ENCODE measurements at regions not wholly inside any gene's neighbourhood (a gene's known extent, or its start where the extent isn't known, plus 50 kb on each side); places are given as distances from the start of the nearest gene placed in this dataset.

- no peak for TF ChIP-seq E2F1 (CRISPR knock-in tag; IDR thresholded peaks at IDR 0.05)
- no peak for TF ChIP-seq ARID4B (CRISPR knock-in tag; IDR thresholded peaks at IDR 0.05; ENCODE audit: borderline replicate concordance)
- TF ChIP-seq, protein P1, sequence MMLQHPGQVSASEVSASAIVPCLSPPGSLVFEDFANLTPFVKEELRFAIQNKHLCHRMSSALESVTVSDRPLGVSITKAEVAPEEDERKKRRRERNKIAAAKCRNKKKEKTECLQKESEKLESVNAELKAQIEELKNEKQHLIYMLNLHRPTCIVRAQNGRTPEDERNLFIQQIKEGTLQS (CRISPR knock-in tag; conservative IDR thresholded peaks at IDR 0.05): no peak
- no peak for TF ChIP-seq HMGA2 (CRISPR knock-in tag; IDR thresholded peaks at IDR 0.05)
- TF ChIP-seq, protein P2, sequence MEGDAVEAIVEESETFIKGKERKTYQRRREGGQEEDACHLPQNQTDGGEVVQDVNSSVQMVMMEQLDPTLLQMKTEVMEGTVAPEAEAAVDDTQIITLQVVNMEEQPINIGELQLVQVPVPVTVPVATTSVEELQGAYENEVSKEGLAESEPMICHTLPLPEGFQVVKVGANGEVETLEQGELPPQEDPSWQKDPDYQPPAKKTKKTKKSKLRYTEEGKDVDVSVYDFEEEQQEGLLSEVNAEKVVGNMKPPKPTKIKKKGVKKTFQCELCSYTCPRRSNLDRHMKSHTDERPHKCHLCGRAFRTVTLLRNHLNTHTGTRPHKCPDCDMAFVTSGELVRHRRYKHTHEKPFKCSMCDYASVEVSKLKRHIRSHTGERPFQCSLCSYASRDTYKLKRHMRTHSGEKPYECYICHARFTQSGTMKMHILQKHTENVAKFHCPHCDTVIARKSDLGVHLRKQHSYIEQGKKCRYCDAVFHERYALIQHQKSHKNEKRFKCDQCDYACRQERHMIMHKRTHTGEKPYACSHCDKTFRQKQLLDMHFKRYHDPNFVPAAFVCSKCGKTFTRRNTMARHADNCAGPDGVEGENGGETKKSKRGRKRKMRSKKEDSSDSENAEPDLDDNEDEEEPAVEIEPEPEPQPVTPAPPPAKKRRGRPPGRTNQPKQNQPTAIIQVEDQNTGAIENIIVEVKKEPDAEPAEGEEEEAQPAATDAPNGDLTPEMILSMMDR (IDR thresholded peaks at IDR 0.05): no peak
- no peak for TF ChIP-seq OVOL2 (CRISPR knock-in tag; IDR thresholded peaks at IDR 0.05; ENCODE audit: borderline replicate concordance)
- TF ChIP-seq SP1 (CRISPR knock-in tag; conservative IDR thresholded peaks at IDR 0.05): no peak
- TF ChIP-seq ZNF263 (CRISPR knock-in tag; IDR thresholded peaks at IDR 0.05; ENCODE audit: low read depth): no peak
These were observed 292.8 kb downstream of the INSIG2 start (continued) for GRCh38 chr2:118380915-118381653.

DNA sequence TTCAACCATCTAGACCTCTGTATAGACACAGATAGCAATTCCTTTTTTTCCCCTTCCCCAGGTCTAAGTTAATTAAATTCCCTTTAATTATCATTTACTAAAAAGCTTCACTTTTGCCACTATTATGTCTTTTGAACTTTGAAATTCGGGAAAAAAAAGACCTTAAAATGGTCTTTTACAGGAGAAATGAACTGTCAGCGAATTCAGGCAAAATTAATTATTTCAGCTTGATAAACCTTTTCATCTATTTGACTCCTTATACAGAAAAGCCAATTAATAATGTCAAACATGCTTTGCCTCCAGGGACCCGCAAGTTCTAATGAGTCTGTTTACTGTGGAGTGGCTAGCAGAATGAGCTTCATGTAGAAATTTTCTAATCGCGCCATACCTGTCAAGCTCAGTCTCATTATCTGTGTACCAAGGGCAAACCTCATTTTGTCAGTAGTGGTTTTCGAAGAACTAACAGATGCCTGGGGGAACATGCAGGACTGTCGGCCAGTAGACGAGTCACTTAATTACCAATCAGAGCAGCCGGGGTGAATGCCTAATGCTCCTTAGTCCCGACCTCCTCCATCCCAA is 287.7 kb downstream of the INSIG2 start:
- Mint-ChIP-seq H3K4me1 (peaks cover 35% of the 10 kb centered on the region), H3K36me3 (no peaks in the 10 kb centered on the region), H3K4me3 (no peak overlapping the region), H3K9me3 (no peaks in the 10 kb centered on the region), H3K27ac (no peak overlapping the region), H3K27me3 (ENCODE audit: low read depth) (no peaks in the 10 kb centered on the region; the same call in 1 of the 2 replicates)
- DNase-seq (ENCODE audit: low spot score): no peak
- ChIA-PET POLR2A (no interaction called here), CTCF (no interaction called here)
- ATAC-seq: no peak
- no peak for TF ChIP-seq JAZF1 (CRISPR knock-in tag; IDR thresholded peaks at IDR 0.05)
- no peak for TF ChIP-seq ESRRA (CRISPR knock-in tag; IDR thresholded peaks at IDR 0.05; ENCODE audit: borderline replicate concordance)
- TF ChIP-seq ZNF425 (CRISPR knock-in tag; conservative IDR thresholded peaks at IDR 0.05): no peak
- no peak for TF ChIP-seq AFF4 (CRISPR knock-in tag; IDR thresholded peaks at IDR 0.05; ENCODE audit: borderline replicate concordance)
- TF ChIP-seq, protein P2 (IDR thresholded peaks at IDR 0.05): no peak
- no peak for TF ChIP-seq ZNF232 (CRISPR knock-in tag; IDR thresholded peaks at IDR 0.05)
- no peak for TF ChIP-seq KAT7 (CRISPR knock-in tag; IDR thresholded peaks at IDR 0.05; ENCODE audit: borderline replicate concordance)
- TF ChIP-seq OVOL2 (CRISPR knock-in tag; IDR thresholded peaks at IDR 0.05; ENCODE audit: borderline replicate concordance): no peak

Measured in WTC11 (cell line).